Panc1 (cell line): ENCODE measurements at regions not wholly inside any gene's neighbourhood (a gene's known extent, or its start where the extent isn't known, plus 50 kb on each side); places are given as distances from the start of the nearest gene placed in this dataset.

ENCODE experiments used
- ATAC-seq: fragments of 200-7000 bp; cut with Tn5 transposase; 2 replicates; pipeline ENCODE4 v1.9.1; 2020; ENCODE audit warnings: mild to moderate bottlenecking, moderate library complexity
- BruUV-seq: library from RNA; stranded (reverse); fragments of 400-500 nt; replicated peaks from 2 replicates; lab custom pipeline; 2021; lab: Mats Ljungman, UMichigan
- CTCF ChIA-PET: fragments of 300-600 bp; sonication (Branson Sonifier 250); formaldehyde crosslinking; loops from one replicate; lab custom pipeline; 2022; ENCODE audit warnings: antibody characterized with exemption; lab: Charles Lee
- POLR2A ChIA-PET: fragments of 300-600 bp; sonication (Branson Sonifier 250); formaldehyde crosslinking; loops from one replicate; lab custom pipeline; 2022; ENCODE audit warnings: antibody characterized with exemption; lab: Charles Lee
- DNase-seq: peaks from one replicate; pipeline ENCODE4 v3.0.0-alpha.2; 2010; ENCODE audit warnings: low read depth, low spot score
- H3K27ac ChIP-seq: 2 replicates; pipeline ENCODE4 v1.5.1; 2011; ENCODE audit warnings: mild to moderate bottlenecking, low read length, inconsistent platforms
- H3K27me3 ChIP-seq: fragments of 200-500 bp; sonication (Bioruptor generic); 2 replicates; pipeline ENCODE4 v1.6.0; 2014; ENCODE audit warnings: low read length, inconsistent platforms; ENCODE audit not compliant: control insufficient read depth, insufficient read depth
- H3K36me3 ChIP-seq: fragments of 200-500 bp; sonication (Bioruptor generic); 2 replicates; pipeline ENCODE4 v1.5.1; 2014; ENCODE audit warnings: inconsistent platforms, mild to moderate bottlenecking, low read length, moderate library complexity; ENCODE audit not compliant: control insufficient read depth, insufficient read depth
- H3K4me1 ChIP-seq: 2 replicates; pipeline ENCODE4 v1.5.1; 2011; ENCODE audit warnings: inconsistent platforms, mild to moderate bottlenecking, low read length, moderate library complexity; ENCODE audit not compliant: control insufficient read depth, insufficient read depth
- H3K4me3 ChIP-seq, 2 experiments: 2 replicates each; pipeline ENCODE4 v1.5.1; 2011 to 2012; ENCODE audit warnings: low read depth in 2 of 2, low read length in 2 of 2, mild to moderate bottlenecking in 2 of 2, inconsistent platforms in 1 of 2, moderate library complexity in 1 of 2
- H3K9me3 ChIP-seq: fragments of 200-500 bp; sonication (Bioruptor generic); 2 replicates; pipeline ENCODE4 v1.5.1; 2014; ENCODE audit warnings: low read depth, mild to moderate bottlenecking, inconsistent platforms, low read length, moderate library complexity; ENCODE audit not compliant: control insufficient read depth, insufficient read depth
- CTCF ChIP-seq: fragments of 450-650 bp; IDR thresholded peaks from 2 replicates; pipeline ENCODE4 v1.5.1; 2017; ENCODE audit warnings: mild to moderate bottlenecking
- POLR2AphosphoS5 ChIP-seq: IDR thresholded peaks from 2 replicates; pipeline ENCODE4 v1.6.1; 2012; ENCODE audit warnings: mild to moderate bottlenecking, low read depth, low read length, moderate library complexity
- REST ChIP-seq, 2 experiments: IDR thresholded peaks; 2 replicates each; pipeline ENCODE4 v1.6.1; 2011 to 2012; ENCODE audit warnings: low read depth in 2 of 2, control low read depth in 1 of 2, low read length in 1 of 2, mild to moderate bottlenecking in 1 of 2, moderate library complexity in 1 of 2; ENCODE audit not compliant: insufficient read depth in 1 of 2
- SIN3A ChIP-seq: IDR thresholded peaks from 2 replicates; pipeline ENCODE4 v1.6.1; 2012; ENCODE audit warnings: low read depth, mild to moderate bottlenecking, low read length, moderate library complexity, borderline replicate concordance; ENCODE audit not compliant: insufficient read depth
- TCF7L2 ChIP-seq: IDR thresholded peaks from 2 replicates; pipeline ENCODE4 v1.6.1; 2011; ENCODE audit warnings: mild to moderate bottlenecking, low read depth, low read length, inconsistent platforms
- in situ Hi-C: cut with HindIII; loops from 2 replicates; pipeline ENCODE4 v1.10.0; 2016; ENCODE audit warnings: low sequenced_read_pairs, low pct_unique_long_range_greater_than_20kb
- intact Hi-C: fragments of 100-400 bp; cut with micrococcal nuclease; formaldehyde crosslinking; loops from one replicate; pipeline ENCODE4 v1.10.0; 2022; ENCODE audit not compliant: unreplicated experiment

DNA sequence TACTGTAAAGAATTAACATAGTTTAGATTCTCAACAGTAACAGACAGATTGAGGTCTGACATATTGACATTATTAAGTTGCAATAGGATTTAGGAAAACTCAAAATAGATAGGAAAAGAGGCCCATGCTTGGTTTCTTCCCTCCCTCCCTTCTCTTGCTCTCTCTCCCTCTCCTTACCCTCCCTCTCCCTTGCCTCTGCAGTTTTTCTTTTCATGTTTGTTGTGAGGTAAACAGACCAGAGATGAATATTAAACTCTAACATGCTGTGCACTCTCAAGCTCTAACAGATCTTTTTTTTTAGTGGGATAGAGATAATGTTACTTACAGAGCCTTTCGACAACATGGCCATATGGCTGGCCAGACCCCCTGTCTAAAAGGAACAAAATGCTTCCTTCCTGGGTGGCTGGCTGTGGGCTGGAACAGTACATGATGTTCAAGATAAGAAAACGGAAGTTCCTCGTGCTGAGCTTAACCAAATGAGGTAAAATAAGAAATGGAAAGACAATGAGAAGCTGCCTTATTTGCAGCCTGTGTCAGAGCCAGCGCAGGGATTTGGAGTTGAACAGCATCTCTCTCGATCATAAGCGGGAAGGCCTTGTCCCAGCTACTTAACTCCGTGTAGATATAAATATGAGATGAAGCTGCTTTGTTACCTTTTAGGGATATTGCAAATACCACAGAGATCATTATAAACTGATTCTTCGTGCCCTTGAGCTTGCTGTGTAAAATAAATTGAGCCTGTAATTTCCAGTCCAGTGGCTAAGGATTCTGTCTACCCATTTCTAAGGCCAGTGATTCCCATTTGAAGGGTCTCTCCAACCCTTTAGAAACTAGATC, 391.9 kb upstream of the NPVF start:
- ATAC-seq (no peak), DNase-seq (no peak)
- Histone ChIP-seq H3K4me3 (no peak overlapping the region), H3K9me3 (no peaks in the 10 kb centered on the region), H3K4me1 (no peaks in the 10 kb centered on the region), H3K27me3 (peaks cover 7% of the 10 kb centered on the region), H3K27ac (no peak overlapping the region), H3K36me3 (no peaks in the 10 kb centered on the region)
- ChIA-PET POLR2A (no interaction called here), CTCF (no interaction called here)
- TF ChIP-seq POLR2AphosphoS5 (no peak), TCF7L2 (no peak), CTCF (no peak), SIN3A (no peak), REST (IDR thresholded peaks at IDR 0.05; ENCODE audit: insufficient read depth in 1 of 2, low read depth in 2 of 2, low read length in 1 of 2) (no peak)
- BruUV-seq: no TSS peak
- intact Hi-C loops: no loop called here
- in situ Hi-C loops: no loop called here

- BruUV-seq: no TSS peak
- intact Hi-C loops: no loop called here
- Histone ChIP-seq H3K36me3 (no peaks in the 10 kb centered on the region), H3K27me3 (peaks cover 6% of the 10 kb centered on the region; the same call in 1 of the 2 replicates), H3K4me3 (no peak overlapping the region), H3K9me3 (no peaks in the 10 kb centered on the region), H3K4me1 (no peaks in the 10 kb centered on the region), H3K27ac (no peak overlapping the region)
- DNase-seq (no peak), ATAC-seq (no peak)
- ChIA-PET POLR2A (no interaction called here), CTCF (no interaction called here)
- TF ChIP-seq REST (IDR thresholded peaks at IDR 0.05; ENCODE audit: insufficient read depth in 1 of 2, low read depth in 2 of 2, low read length in 1 of 2) (no peak), SIN3A (no peak), CTCF (no peak), POLR2AphosphoS5 (no peak), TCF7L2 (no peak)
- in situ Hi-C loops: no loop called here
These were observed 393.7 kb upstream of the NPVF start for GRCh38 chr7:25621993-25622392.
